ENCODE measurements at regions not wholly inside any gene's neighbourhood (a gene's known extent, or its start where the extent isn't known, plus 50 kb on each side); places are given as distances from the start of the nearest gene placed in this dataset.
"Not testable (repeated sequence)": the region's sequence is repeated elsewhere in the genome, so short reads cannot be mapped to it uniquely, and the experiment has no call there.

DNA sequence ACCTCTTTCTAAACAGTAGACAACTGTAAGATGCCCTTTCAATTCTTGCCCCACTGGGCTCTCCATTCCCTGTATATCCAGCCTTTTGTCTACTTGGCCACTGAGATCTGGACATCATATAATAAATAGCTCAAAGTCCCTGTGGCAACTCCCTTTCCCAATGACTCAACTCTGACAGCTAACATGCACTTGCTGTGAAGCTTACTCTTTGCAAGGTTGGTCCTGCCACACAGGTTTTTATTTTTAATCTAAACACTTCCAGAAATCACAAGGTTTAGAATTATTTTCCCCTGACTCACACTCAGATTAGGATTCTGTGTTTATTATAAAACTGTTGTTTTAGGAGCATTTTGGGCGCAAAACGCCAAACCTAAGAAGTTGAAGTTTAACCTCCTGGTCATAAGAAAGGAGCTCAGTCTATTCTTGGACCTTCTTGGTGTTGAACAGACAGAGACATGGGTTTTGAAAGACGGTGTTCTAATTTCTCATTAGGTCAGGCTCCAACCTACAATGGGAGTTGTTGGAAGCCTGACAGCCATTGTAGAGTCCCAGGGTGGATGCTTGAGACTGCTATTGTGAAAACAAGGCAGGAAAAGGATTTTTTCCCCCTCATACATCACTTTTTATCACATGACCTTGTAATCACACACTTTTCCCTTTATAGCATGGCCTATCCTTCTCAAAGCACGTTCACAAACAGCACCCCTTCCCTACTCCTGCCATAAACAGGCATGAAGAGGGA lies 124.7 kb upstream of the SERPINE2 start:
- no peak overlapping the region for H3K4me3 ChIP-seq (ENCODE audit: insufficient read depth, low read depth, low read length)
- no peak for DNase-seq
- no peaks in the 10 kb centered on the region for H3K27me3 ChIP-seq (ENCODE audit: control insufficient read depth, insufficient read depth, low read length)
- no peaks in the 10 kb centered on the region for H3K36me3 ChIP-seq (replicated peaks; ENCODE audit: control insufficient read depth, insufficient read depth, low read length)

DNA sequence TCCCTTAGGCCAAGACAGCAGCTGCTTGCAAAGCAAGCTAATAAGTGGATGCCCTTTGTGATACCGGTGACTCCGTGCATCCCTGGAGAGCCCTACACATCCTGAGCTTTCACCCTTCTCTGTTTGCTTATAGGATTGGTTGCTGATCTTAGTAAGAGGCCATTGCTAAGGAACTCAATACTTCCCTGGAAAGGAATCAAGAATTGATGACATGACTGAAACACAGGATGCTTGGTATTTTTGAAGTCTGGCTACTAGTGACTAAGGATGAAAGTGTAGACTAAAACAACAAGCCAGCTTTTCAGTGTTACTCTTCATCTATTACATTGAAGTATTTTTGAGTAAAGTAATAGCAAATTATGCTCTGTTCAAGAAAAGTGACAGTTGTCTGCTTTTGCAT lies 123.0 kb upstream of the SERPINE2 start:
- no peak for DNase-seq
- no peaks in the 10 kb centered on the region for H3K27me3 ChIP-seq (ENCODE audit: control insufficient read depth, insufficient read depth, low read length)

DNA sequence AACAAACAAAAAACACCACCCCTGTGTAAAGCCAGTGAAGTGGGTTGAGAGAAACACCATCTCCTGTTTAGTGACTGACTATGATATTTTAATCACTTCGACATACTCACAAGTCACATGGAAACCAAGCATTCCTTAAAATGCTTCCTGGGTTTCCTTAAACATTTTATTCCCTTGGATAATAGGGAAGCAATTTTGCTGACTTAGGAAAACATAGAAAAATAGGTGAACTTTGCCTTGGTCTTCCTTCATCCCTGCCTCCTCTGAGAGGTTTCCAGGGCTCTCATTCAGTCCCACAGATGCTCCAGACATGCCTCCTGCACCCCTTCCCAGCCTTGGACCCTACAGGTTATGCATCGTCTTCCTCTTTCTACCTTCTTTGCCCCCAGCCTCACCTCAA lies 122.6 kb upstream of the SERPINE2 start:
- H3K27me3 ChIP-seq (ENCODE audit: control insufficient read depth, insufficient read depth, low read length) = no peaks in the 10 kb centered on the region
- no peak for DNase-seq
- no peak overlapping the region for H3K4me3 ChIP-seq (ENCODE audit: insufficient read depth, low read depth, low read length)
- H3K36me3 ChIP-seq (replicated peaks; ENCODE audit: control insufficient read depth, insufficient read depth, low read length) = no peaks in the 10 kb centered on the region

More for the DNA sequence above, 123.0 kb upstream of the SERPINE2 start:
- Histone ChIP-seq H3K36me3 (replicated peaks; ENCODE audit: control insufficient read depth, insufficient read depth, low read length) (no peaks in the 10 kb centered on the region), H3K4me3 (ENCODE audit: insufficient read depth, low read depth, low read length) (no peak overlapping the region)

DNA sequence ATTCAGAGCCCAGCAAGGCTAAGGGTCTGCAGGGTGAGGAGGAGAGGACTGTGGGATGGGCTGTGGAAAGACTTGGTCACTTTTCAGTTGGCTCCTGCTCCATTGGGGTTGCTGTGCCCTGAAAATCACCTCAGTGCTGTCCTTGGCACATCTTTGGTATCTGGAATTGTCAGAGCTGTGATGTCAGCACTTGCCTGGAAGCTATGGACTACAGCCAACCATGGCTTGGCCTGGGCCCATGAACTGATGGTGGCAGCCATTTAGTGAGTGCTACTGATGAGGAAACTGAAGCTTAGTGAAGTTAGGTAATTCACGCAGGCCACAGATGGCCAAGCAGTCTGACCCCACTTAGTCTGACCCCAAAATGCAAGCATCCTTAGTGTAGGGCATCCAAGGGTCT lies 121.8 kb upstream of the SERPINE2 start:
- H3K4me3 ChIP-seq (ENCODE audit: insufficient read depth, low read depth, low read length) = no peak overlapping the region
- H3K36me3 ChIP-seq (replicated peaks; ENCODE audit: control insufficient read depth, insufficient read depth, low read length) = no peaks in the 10 kb centered on the region
- no peaks in the 10 kb centered on the region for H3K27me3 ChIP-seq (ENCODE audit: control insufficient read depth, insufficient read depth, low read length)
- DNase-seq = no peak

DNA sequence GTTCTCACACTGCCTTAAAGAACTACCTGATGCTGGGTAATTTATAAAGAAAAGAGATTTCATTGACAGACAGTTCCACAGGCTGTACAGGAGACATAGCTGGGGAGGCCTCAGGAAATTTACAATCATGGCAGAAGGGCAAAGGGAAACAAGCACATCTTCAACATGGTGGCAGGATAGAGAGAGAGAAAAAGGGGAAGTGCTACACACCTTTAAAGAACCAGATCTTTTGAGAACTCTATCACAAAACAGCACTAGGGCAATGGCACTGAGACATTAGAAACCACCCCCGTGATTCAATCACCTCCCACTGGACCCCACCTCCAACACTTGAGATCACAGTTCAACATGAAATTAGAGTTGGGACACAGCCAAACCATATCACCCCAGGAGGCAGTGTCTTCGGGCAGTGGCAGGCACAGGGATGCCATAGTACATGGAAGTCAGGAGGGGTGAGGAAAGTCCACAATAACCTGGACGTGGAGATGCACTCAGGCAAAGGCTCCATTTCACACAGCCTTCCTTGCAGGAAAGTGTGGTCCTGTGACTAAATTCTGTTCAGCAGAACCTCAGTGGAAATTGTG lies 120.4 kb upstream of the SERPINE2 start:
- no peak for DNase-seq
- no peak overlapping the region for H3K4me3 ChIP-seq (ENCODE audit: insufficient read depth, low read depth, low read length)
- no peaks in the 10 kb centered on the region for H3K36me3 ChIP-seq (replicated peaks; ENCODE audit: control insufficient read depth, insufficient read depth, low read length)
- no peaks in the 10 kb centered on the region for H3K27me3 ChIP-seq (ENCODE audit: control insufficient read depth, insufficient read depth, low read length)

DNA sequence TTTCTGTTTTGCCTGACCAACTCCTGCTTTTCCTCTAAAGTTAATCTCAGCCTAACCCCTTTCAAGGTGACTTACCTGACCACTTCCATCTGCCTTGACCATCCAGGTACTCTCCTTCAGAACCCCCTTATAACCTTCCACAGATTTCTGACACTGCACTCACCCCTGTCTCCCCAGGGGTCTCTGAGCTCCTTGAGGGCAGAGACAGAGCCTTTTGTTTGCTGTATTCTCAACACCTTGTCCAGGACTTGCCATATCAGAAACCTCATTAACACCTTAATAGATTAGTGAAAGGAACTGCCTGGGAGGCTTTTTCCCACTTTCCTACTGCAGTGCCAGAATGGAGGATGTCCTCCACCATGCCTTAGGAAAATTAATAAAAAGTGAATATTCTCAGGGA lies 119.7 kb upstream of the SERPINE2 start:
- Histone ChIP-seq H3K36me3 (replicated peaks; ENCODE audit: control insufficient read depth, insufficient read depth, low read length) (no peaks in the 10 kb centered on the region), H3K27me3 (ENCODE audit: control insufficient read depth, insufficient read depth, low read length) (no peaks in the 10 kb centered on the region), H3K4me3 (ENCODE audit: insufficient read depth, low read depth, low read length) (no peak overlapping the region)
- DNase-seq = no peak

DNA sequence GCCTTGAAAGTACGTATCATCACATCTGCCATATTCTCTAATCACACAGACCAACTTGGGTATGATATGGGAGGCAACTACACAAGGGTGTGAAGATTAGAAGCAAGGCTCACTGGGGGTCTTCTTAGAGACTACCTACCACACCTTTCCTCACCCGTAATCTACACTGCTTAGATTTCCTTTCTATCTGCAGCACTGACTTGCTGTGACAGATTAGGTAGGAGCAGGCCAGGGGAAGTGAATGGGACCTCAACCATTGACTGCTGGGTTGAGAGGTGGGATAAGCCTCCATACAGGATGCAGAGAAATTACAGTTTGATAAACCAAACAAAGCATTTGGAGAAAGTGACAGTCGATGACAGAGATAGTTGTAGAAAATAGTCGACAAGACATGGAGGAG lies 119.0 kb upstream of the SERPINE2 start:
- Histone ChIP-seq H3K4me3 (ENCODE audit: insufficient read depth, low read depth, low read length) (no peak overlapping the region), H3K27me3 (ENCODE audit: control insufficient read depth, insufficient read depth, low read length) (no peaks in the 10 kb centered on the region), H3K36me3 (replicated peaks; ENCODE audit: control insufficient read depth, insufficient read depth, low read length) (no peaks in the 10 kb centered on the region)
- no peak for DNase-seq

DNA sequence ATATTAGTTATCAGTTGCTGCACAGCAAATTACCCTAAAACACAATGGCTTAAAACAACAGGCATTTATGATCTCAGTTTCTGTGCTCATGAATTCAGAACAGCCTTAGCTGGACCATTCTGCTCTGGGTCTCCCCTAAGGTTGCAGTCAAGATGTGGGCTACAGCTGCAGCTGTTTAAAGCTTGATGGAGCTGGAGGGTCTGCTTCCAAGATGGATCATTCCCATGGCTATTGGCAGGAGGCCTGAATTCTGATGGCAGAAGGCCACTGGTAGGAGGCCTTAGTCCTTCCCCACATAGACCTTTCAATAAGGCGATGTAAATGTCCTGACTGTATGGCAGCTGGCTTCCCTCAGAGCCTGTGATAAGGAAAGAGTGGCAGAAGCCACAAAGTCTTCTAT lies 118.6 kb upstream of the SERPINE2 start:
- Histone ChIP-seq H3K27me3 (ENCODE audit: control insufficient read depth, insufficient read depth, low read length) (no peaks in the 10 kb centered on the region), H3K36me3 (replicated peaks; ENCODE audit: control insufficient read depth, insufficient read depth, low read length) (no peaks in the 10 kb centered on the region), H3K4me3 (ENCODE audit: insufficient read depth, low read depth, low read length) (no peak overlapping the region)
- no peak for DNase-seq

DNA sequence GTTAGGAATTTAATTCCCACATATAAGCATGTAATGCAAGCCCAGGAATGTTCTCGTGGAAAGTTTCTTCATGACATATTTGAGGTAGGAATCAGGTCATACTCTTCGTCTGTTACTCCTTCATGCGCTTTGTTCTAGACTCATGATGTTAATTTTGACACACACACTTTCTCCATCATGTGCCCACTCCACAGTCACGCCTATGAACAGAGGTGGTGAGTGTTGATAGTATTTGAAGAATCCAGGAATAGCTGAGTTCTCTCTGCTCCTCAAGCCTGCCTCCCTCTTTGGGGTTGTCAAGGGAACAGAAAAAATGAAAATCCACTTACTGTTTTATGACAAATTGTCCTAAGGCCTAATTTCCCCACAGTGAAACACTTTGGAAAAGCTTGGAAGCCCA lies 117.3 kb upstream of the SERPINE2 start:
- no peak for DNase-seq
- no peaks in the 10 kb centered on the region for H3K27me3 ChIP-seq (ENCODE audit: control insufficient read depth, insufficient read depth, low read length)
- no peaks in the 10 kb centered on the region for H3K36me3 ChIP-seq (replicated peaks; ENCODE audit: control insufficient read depth, insufficient read depth, low read length)
- no peak overlapping the region for H3K4me3 ChIP-seq (ENCODE audit: insufficient read depth, low read depth, low read length)

DNA sequence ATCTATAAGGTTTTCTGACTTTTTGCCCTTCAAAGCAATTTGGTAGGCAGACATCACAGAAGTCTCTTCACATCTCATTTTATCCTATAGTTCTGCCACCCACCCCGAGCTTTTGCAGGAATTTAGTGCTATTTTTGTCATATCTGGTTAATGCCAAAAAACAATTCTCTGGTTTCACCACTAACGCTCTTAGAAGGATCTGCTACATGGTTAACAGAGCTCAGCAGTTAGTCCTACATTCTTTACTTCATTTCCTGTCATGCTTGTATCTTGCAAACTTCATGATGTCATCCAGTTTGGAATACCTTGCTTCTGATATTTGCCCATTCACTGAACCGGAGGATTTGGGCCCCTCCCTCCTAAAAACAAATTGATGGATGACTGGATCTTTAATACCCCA lies 116.8 kb upstream of the SERPINE2 start:
- Histone ChIP-seq H3K4me3 (ENCODE audit: insufficient read depth, low read depth, low read length) (no peak overlapping the region), H3K27me3 (ENCODE audit: control insufficient read depth, insufficient read depth, low read length) (no peaks in the 10 kb centered on the region), H3K36me3 (replicated peaks; ENCODE audit: control insufficient read depth, insufficient read depth, low read length) (no peaks in the 10 kb centered on the region)
- DNase-seq = no peak

DNA sequence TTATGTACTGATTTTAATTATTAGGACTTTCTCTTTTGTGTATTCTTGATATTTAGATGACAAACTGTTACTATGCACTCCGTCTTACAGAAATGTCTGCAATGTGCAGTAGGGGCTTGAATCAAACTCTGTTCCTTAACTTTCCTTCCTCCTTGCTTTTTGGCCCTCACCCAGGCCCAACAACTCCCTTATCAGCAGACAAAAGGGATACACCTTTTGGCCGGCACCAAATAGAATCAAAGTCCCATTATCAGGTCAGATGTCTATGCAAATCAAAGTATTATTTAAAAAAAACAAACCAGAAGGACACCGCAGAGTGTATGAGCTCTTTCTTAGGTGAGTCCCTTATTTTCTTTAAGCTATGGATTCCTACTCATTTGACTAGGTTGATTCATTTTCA lies 116.3 kb upstream of the SERPINE2 start:
- DNase-seq = no peak
- Histone ChIP-seq H3K27me3 (ENCODE audit: control insufficient read depth, insufficient read depth, low read length) (no peaks in the 10 kb centered on the region), H3K36me3 (replicated peaks; ENCODE audit: control insufficient read depth, insufficient read depth, low read length) (no peaks in the 10 kb centered on the region), H3K4me3 (ENCODE audit: insufficient read depth, low read depth, low read length) (no peak overlapping the region)

DNA sequence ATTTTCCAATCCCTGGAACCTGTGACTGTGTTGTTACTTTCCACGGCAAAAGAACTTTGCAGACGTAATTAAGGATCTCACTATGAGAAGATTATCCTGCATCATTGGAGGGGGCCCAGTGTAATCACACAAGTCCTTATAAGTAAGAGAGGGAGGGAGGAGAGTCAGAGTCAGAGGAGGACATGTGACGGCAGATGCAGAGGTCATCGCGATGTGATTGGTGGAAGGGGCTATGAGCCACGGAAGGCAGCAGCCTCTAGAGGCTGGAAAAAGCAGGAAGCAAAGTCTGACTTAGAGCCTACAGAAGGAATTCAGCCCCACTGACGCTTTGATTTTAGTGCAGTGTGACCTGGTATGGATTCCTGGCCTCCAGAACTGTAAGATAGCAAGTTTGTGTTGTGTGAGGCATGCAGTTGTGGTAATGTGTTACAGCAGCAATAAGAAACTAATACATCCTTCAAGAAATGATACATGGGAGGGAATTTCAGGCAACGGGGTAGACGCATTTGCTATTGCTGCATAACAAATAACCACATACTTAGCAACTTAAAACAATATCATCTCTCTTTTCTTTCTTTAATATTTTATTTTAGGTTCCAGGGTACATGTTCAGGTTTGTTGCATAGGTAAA lies 112.7 kb upstream of the SERPINE2 start:
- H3K36me3 ChIP-seq (replicated peaks; ENCODE audit: control insufficient read depth, insufficient read depth, low read length) = no peaks in the 10 kb centered on the region
- H3K27me3 ChIP-seq (ENCODE audit: control insufficient read depth, insufficient read depth, low read length) = no peaks in the 10 kb centered on the region
- no peak overlapping the region for H3K4me3 ChIP-seq (ENCODE audit: insufficient read depth, low read depth, low read length)
- no peak for DNase-seq

DNA sequence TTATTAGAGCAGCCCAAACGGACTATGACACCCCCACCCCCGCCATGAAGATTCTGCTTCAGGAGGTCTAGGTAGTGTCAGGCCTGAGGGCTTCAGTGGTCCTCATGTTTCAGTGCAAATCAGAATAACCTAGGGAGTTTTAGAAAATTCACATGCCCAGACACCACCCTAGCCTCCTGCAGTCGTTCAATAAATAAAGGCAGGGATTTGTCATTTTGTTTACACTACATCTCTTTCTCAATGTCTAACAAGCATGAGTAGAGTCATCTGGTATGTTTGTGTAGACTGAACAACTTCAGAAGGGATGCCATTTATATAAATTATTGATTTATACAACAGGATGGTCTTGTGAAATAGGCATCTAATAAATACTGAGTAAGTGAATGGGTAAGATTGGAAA lies 112.1 kb upstream of the SERPINE2 start:
- Histone ChIP-seq H3K4me3 (ENCODE audit: insufficient read depth, low read depth, low read length) (no peak overlapping the region), H3K36me3 (replicated peaks; ENCODE audit: control insufficient read depth, insufficient read depth, low read length) (no peaks in the 10 kb centered on the region), H3K27me3 (ENCODE audit: control insufficient read depth, insufficient read depth, low read length) (no peaks in the 10 kb centered on the region)
- no peak for DNase-seq

DNA sequence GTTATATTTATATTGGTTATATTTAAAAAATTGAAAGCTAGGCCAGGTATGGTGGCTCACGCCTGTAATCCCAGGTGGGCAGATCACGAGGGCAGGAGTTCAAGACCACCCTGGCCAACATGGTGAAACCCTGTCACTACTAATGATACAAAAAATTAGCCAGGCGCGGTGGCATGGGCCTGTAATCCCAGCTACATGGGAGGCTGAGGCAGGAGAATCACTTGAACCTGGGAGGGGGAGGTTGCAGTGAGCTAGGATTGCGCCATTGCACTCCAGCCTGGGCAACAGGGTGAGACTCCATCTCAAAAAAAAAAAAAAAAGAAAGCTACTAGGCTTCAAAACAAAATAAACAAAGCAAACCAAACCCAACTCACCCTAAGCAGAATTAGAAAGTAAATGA lies 109.0 kb upstream of the SERPINE2 start:
- not testable (repeated sequence) for H3K27me3 ChIP-seq (ENCODE audit: control insufficient read depth, insufficient read depth, low read length); H3K4me3 ChIP-seq (ENCODE audit: insufficient read depth, low read depth, low read length); DNase-seq; H3K36me3 ChIP-seq (replicated peaks; ENCODE audit: control insufficient read depth, insufficient read depth, low read length)

DNA sequence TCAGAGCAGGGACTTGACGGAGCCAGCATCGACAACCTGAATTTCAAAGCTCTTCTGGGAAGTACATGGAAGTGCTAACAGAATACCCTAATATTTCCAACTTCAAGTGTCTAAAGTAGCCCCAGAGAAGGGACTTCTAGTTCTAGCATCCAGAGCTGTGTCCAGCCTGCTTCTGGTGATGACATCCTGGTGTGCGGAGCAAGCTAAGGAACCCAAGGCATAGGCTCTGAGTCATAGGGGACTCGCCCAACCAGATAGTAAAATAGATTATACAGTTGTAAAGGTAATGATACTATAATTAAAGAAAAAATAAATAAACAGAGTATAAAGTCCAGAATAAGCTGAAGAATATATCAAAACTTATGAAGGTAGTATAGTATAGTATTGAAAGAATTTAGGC lies 108.1 kb upstream of the SERPINE2 start:
- Histone ChIP-seq H3K27me3 (ENCODE audit: control insufficient read depth, insufficient read depth, low read length) (no peaks in the 10 kb centered on the region), H3K4me3 (ENCODE audit: insufficient read depth, low read depth, low read length) (no peak overlapping the region), H3K36me3 (replicated peaks; ENCODE audit: control insufficient read depth, insufficient read depth, low read length) (no peaks in the 10 kb centered on the region)
- no peak for DNase-seq
